H9 (cell line): ENCODE measurements at regions not wholly inside any gene's neighbourhood (a gene's known extent, or its start where the extent isn't known, plus 50 kb on each side); places are given as distances from the start of the nearest gene placed in this dataset.

Experiments used
- DNase-seq: peaks from one replicate; pipeline ENCODE4 v3.0.0-alpha.2; 2017
- H2AFZ ChIP-seq: one replicate; pipeline ENCODE4 v1.6.1; 2013; ENCODE audit warnings: mild to moderate bottlenecking, low read length, control low read depth, moderate library complexity
- H2AK5ac ChIP-seq: 2 replicates; pipeline ENCODE4 v1.6.1; 2013; ENCODE audit warnings: low read length, control low read depth, mixed read lengths; ENCODE audit not compliant: insufficient read length
- H2BK120ac ChIP-seq: one replicate; pipeline ENCODE4 v1.6.1; 2013; ENCODE audit warnings: low read depth, mild to moderate bottlenecking, low read length, control low read depth, inconsistent platforms; ENCODE audit not compliant: poor library complexity, severe bottlenecking
- H2BK12ac ChIP-seq: 2 replicates; pipeline ENCODE4 v1.6.1; 2013; ENCODE audit warnings: low read length, control low read depth, mixed read lengths, low read depth; ENCODE audit not compliant: insufficient read length
- H2BK15ac ChIP-seq: 2 replicates; pipeline ENCODE4 v1.6.1; 2013; ENCODE audit warnings: low read depth, low read length, control low read depth
- H2BK20ac ChIP-seq: one replicate; pipeline ENCODE4 v1.6.1; 2013; ENCODE audit warnings: low read depth, mild to moderate bottlenecking, low read length, control low read depth, inconsistent platforms; ENCODE audit not compliant: poor library complexity, severe bottlenecking
- H2BK5ac ChIP-seq: 2 replicates; pipeline ENCODE4 v1.6.1; 2013; ENCODE audit warnings: low read length, control low read depth, mixed read lengths; ENCODE audit not compliant: insufficient read length
- H3K14ac ChIP-seq: 2 replicates; pipeline ENCODE4 v1.6.1; 2013; ENCODE audit warnings: low read length, control low read depth; ENCODE audit not compliant: insufficient read depth
- H3K18ac ChIP-seq: 2 replicates; pipeline ENCODE4 v1.6.1; 2013; ENCODE audit warnings: low read depth, mild to moderate bottlenecking, mixed read lengths, low read length, control low read depth; ENCODE audit not compliant: insufficient read length
- H3K23ac ChIP-seq: 2 replicates; pipeline ENCODE4 v1.6.1; 2013; ENCODE audit warnings: low read length, control low read depth, mixed read lengths, low read depth; ENCODE audit not compliant: insufficient read length
- H3K23me2 ChIP-seq: 2 replicates; pipeline ENCODE4 v1.6.1; 2013; ENCODE audit warnings: low read depth, mild to moderate bottlenecking, mixed read lengths, low read length, control low read depth; ENCODE audit not compliant: insufficient read length, poor library complexity, severe bottlenecking
- H3K27ac ChIP-seq: 2 replicates; pipeline ENCODE4 v1.5.1; 2013; ENCODE audit warnings: low read length, control low read depth, mixed read lengths, low read depth; ENCODE audit not compliant: insufficient read length
- H3K27me3 ChIP-seq: 2 replicates; pipeline ENCODE4 v1.6.1; 2013; ENCODE audit warnings: low read length, control low read depth, inconsistent platforms; ENCODE audit not compliant: insufficient read depth
- H3K4ac ChIP-seq: 2 replicates; pipeline ENCODE4 v1.6.1; 2013; ENCODE audit warnings: low read depth, mild to moderate bottlenecking, control low read depth, inconsistent platforms, low read length, moderate library complexity
- H3K4me1 ChIP-seq: 2 replicates; pipeline ENCODE4 v1.6.1; 2013; ENCODE audit warnings: low read length, control low read depth, inconsistent platforms; ENCODE audit not compliant: insufficient read depth
- H3K4me2 ChIP-seq: 2 replicates; pipeline ENCODE4 v1.6.1; 2013; ENCODE audit warnings: low read length, control low read depth, mixed read lengths; ENCODE audit not compliant: insufficient read length, insufficient read depth
- H3K56ac ChIP-seq: 2 replicates; pipeline ENCODE4 v1.6.1; 2013; ENCODE audit warnings: low read depth, mild to moderate bottlenecking, mixed read lengths, low read length, control low read depth; ENCODE audit not compliant: insufficient read length
- H3K79me1 ChIP-seq: 2 replicates; pipeline ENCODE4 v1.6.1; 2013; ENCODE audit warnings: low read depth, mild to moderate bottlenecking, moderate library complexity, low read length, control low read depth, inconsistent platforms; ENCODE audit not compliant: insufficient read depth, poor library complexity, severe bottlenecking
- H3K79me2 ChIP-seq: 2 replicates; pipeline ENCODE4 v1.6.1; 2013; ENCODE audit warnings: low read length, control low read depth, inconsistent platforms; ENCODE audit not compliant: insufficient read depth
- H3K9ac ChIP-seq: 2 replicates; pipeline ENCODE4 v1.6.1; 2013; ENCODE audit warnings: low read length, control low read depth, mixed read lengths; ENCODE audit not compliant: insufficient read length; ENCODE audit errors: extremely low read depth
- H3K9me3 ChIP-seq: one replicate; pipeline ENCODE4 v1.6.1; 2013; ENCODE audit warnings: low read depth, low read length, inconsistent platforms; ENCODE audit not compliant: control insufficient read depth
- H3T11ph ChIP-seq: one replicate; pipeline ENCODE4 v1.6.1; 2013; ENCODE audit warnings: mild to moderate bottlenecking, low read length, control low read depth, inconsistent platforms
- H4K20me1 ChIP-seq: one replicate; pipeline ENCODE4 v1.6.1; 2013; ENCODE audit not compliant: control insufficient read depth, insufficient read length, insufficient read depth
- H4K5ac ChIP-seq: 2 replicates; pipeline ENCODE4 v1.6.1; 2013; ENCODE audit warnings: low read depth, mild to moderate bottlenecking, mixed read lengths, low read length, control low read depth; ENCODE audit not compliant: insufficient read length
- H4K8ac ChIP-seq: replicated peaks from 2 replicates; pipeline ENCODE4 v1.6.1; 2013; ENCODE audit warnings: low read length, control low read depth, mixed read lengths, low read depth; ENCODE audit not compliant: insufficient read length
- H4K91ac ChIP-seq: 2 replicates; pipeline ENCODE4 v1.6.1; 2013; ENCODE audit warnings: low read depth, mild to moderate bottlenecking, moderate library complexity, mixed read lengths, low read length, control low read depth; ENCODE audit not compliant: insufficient read length
- H3K27ac Mint-ChIP-seq, 3 experiments: 2 replicates in 2 of 3; 3 replicates in 1 of 3; pipeline ENCODE4 v1.8.0; 2020 to 2021; ENCODE audit warnings: mixed read lengths in 3 of 3, mild to moderate bottlenecking in 1 of 3, moderate library complexity in 1 of 3
- H3K27me3 Mint-ChIP-seq: 2 replicates; pipeline ENCODE4 v1.8.0; 2021; ENCODE audit warnings: low read depth, mild to moderate bottlenecking, moderate library complexity, mixed read lengths
- H3K36me3 Mint-ChIP-seq, 3 experiments: 2 replicates in 2 of 3; 3 replicates in 1 of 3; pipeline ENCODE4 v1.8.0; 2020 to 2021; ENCODE audit warnings: low read depth in 3 of 3, mixed read lengths in 3 of 3; ENCODE audit not compliant: insufficient read depth in 1 of 3
- H3K4me1 Mint-ChIP-seq, 2 experiments: 2 replicates each; pipeline ENCODE4 v1.8.0; 2020; ENCODE audit warnings: mixed read lengths in 2 of 2
- H3K4me3 Mint-ChIP-seq, 2 experiments: 2 replicates in 1 of 2; 3 replicates in 1 of 2; pipeline ENCODE4 v1.8.0; 2020 to 2021; ENCODE audit warnings: mild to moderate bottlenecking in 2 of 2, mixed read lengths in 2 of 2, moderate library complexity in 1 of 2
- H3K9me3 Mint-ChIP-seq, 2 experiments: 2 replicates in 1 of 2; 3 replicates in 1 of 2; pipeline ENCODE4 v1.8.0; 2020; ENCODE audit warnings: mild to moderate bottlenecking in 2 of 2, mixed read lengths in 2 of 2, moderate library complexity in 1 of 2
- WGBS: extraction: QIAGEN DNeasy Blood & Tissue Kit; methylation state at CpG from one replicate; pipeline ENCODE4 v1.1.7; 2013; ENCODE audit warnings: missing lambda C conversion rate, low lambda C conversion rate, mixed read lengths; ENCODE audit not compliant: insufficient read length; ENCODE audit errors: extremely low coverage; 5-methylcytosine and 5-hydroxymethylcytosine counted together
- TF ChIP-seq, protein P1 (sequence below): fragments of 200-600 bp; sonication (generic); conservative IDR thresholded peaks from 3 replicates; pipeline ENCODE4 v1.8.0; 2021; ENCODE audit warnings: antibody characterized with exemption, mild to moderate bottlenecking

DNA sequence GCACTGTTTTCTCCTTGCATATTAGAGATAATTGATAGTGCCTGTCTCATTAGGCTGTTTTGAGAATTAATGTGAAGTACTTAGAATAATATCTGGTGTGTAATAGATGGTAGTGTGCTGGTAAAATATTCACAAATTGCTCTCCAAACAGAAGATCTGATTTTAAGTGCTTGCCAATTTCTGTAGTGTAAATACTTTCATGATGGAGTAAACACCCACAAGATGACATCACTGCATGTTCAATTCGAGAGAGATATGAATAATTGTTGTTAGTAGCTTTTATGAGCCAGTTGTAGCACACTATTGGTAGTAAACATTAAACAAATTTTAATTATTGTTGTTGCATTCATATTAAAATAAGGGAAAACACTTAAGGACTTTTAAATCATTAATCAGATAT, 392.3 kb upstream of the RIOK2 start:
- Histone ChIP-seq H2BK120ac (no peak overlapping the region), H3K23ac (no peak overlapping the region), H3K9ac (no peak overlapping the region), H2BK20ac (no peak overlapping the region), H4K5ac (no peak overlapping the region), H4K8ac (no peak overlapping the region), H3K23me2 (no peaks in the 10 kb centered on the region), H3K18ac (no peak overlapping the region), H3K56ac (no peak overlapping the region), H3K14ac (no peak overlapping the region), H4K20me1 (no peaks in the 10 kb centered on the region), H3K4me1 (no peaks in the 10 kb centered on the region), H3K27ac (no peak overlapping the region), H3K4ac (no peak overlapping the region), H3K27me3 (no peaks in the 10 kb centered on the region), H2BK15ac (no peak overlapping the region), H2BK12ac (no peak overlapping the region), H2AFZ (no peak overlapping the region), H3K4me2 (no peak overlapping the region), H4K91ac (no peak overlapping the region), H2BK5ac (no peak overlapping the region), H3T11ph (no peak overlapping the region), H3K79me2 (no peaks in the 10 kb centered on the region), H2AK5ac (no peak overlapping the region), H3K9me3 (no peaks in the 10 kb centered on the region), H3K79me1 (no peaks in the 10 kb centered on the region)
- peaks cover 19 to 25% of the 10 kb centered on the region in 2 experiments for H3K9me3 Mint-ChIP-seq
- no peak overlapping the region for H3K27ac Mint-ChIP-seq
- peaks cover 11 to 24% (median 23%) of the 10 kb centered on the region in 3 experiments; a peak in 6 of 7 replicates for H3K36me3 Mint-ChIP-seq
- H3K27me3 Mint-ChIP-seq = no peaks in the 10 kb centered on the region
- TF ChIP-seq, protein P1, sequence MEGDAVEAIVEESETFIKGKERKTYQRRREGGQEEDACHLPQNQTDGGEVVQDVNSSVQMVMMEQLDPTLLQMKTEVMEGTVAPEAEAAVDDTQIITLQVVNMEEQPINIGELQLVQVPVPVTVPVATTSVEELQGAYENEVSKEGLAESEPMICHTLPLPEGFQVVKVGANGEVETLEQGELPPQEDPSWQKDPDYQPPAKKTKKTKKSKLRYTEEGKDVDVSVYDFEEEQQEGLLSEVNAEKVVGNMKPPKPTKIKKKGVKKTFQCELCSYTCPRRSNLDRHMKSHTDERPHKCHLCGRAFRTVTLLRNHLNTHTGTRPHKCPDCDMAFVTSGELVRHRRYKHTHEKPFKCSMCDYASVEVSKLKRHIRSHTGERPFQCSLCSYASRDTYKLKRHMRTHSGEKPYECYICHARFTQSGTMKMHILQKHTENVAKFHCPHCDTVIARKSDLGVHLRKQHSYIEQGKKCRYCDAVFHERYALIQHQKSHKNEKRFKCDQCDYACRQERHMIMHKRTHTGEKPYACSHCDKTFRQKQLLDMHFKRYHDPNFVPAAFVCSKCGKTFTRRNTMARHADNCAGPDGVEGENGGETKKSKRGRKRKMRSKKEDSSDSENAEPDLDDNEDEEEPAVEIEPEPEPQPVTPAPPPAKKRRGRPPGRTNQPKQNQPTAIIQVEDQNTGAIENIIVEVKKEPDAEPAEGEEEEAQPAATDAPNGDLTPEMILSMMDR = no peak
- H3K4me1 Mint-ChIP-seq = peaks cover 0 to 3% of the 10 kb centered on the region in 2 experiments; a peak in 1 of 4 replicates
- no CpG with 5 or more reads among the region's 1 CpG for WGBS
- H3K4me3 Mint-ChIP-seq = no peak overlapping the region
- DNase-seq = no peak
